Activated naive CD8-positive, alpha-beta T cell treated with anti-CD3 and anti-CD28 coated beads for 36 hours (primary cell): ENCODE measurements at regions not wholly inside any gene's neighbourhood (a gene's known extent, or its start where the extent isn't known, plus 50 kb on each side); places are given as distances from the start of the nearest gene placed in this dataset.

ENCODE experiments used
- DNase-seq: peaks from one replicate; pipeline ENCODE4 v3.0.0; 2021
- H3K27ac Mint-ChIP-seq: one replicate; pipeline ENCODE4 v1.8.0; 2022; ENCODE audit warnings: mild to moderate bottlenecking, moderate library complexity, mixed read lengths
- H3K27me3 Mint-ChIP-seq: one replicate; pipeline ENCODE4 v1.8.0; 2022; ENCODE audit warnings: mild to moderate bottlenecking, mixed read lengths
- H3K36me3 Mint-ChIP-seq: one replicate; pipeline ENCODE4 v1.8.0; 2021; ENCODE audit warnings: mild to moderate bottlenecking, mixed read lengths
- H3K4me1 Mint-ChIP-seq: one replicate; pipeline ENCODE4 v1.8.0; 2021; ENCODE audit warnings: mixed read lengths
- H3K4me3 Mint-ChIP-seq: one replicate; pipeline ENCODE4 v1.8.0; 2022; ENCODE audit warnings: mild to moderate bottlenecking, moderate library complexity, mixed read lengths
- H3K9me3 Mint-ChIP-seq: one replicate; pipeline ENCODE4 v1.8.0; 2022; ENCODE audit warnings: mixed read lengths

GRCh38 chr18:10217211-10217610, 237.2 kb upstream of the APCDD1 start:
- Mint-ChIP-seq H3K27me3 (no peaks in the 10 kb centered on the region), H3K4me1 (no peaks in the 10 kb centered on the region), H3K4me3 (no peak overlapping the region), H3K36me3 (no peaks in the 10 kb centered on the region), H3K27ac (no peak overlapping the region), H3K9me3 (no peaks in the 10 kb centered on the region)
- DNase-seq, result no peak

DNA sequence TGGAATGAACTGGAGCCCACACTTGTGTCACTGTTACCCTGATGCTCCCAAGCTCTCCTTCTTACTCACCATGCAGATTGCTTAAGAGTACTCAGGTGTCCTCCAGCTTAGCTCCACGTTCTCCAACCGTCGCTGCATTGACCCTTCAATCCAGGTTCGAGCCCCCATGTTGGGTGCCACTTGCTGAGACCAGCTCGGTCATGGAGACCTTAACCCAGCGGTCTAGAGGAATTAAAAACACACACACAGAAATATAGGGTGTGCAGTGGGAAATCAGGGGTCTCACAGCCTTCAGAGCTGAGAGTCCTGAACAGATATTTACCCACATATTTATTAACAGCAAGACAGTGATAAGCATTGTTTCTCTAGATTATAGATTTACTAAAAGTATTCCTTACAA, 229.1 kb upstream of the APCDD1 start:
- Mint-ChIP-seq H3K4me1 (no peaks in the 10 kb centered on the region), H3K36me3 (no peaks in the 10 kb centered on the region), H3K27ac (no peak overlapping the region), H3K27me3 (peaks cover 3% of the 10 kb centered on the region), H3K4me3 (no peak overlapping the region), H3K9me3 (peaks cover 4% of the 10 kb centered on the region)
- DNase-seq, result no peak

- H3K4me3 Mint-ChIP-seq, result no peak overlapping the region
- H3K36me3 Mint-ChIP-seq, result no peaks in the 10 kb centered on the region
- no peaks in the 10 kb centered on the region for H3K4me1 Mint-ChIP-seq
- DNase-seq, result no peak
- H3K27me3 Mint-ChIP-seq, result peaks cover 3% of the 10 kb centered on the region
- H3K9me3 Mint-ChIP-seq, result peaks cover 4% of the 10 kb centered on the region
- no peak overlapping the region for H3K27ac Mint-ChIP-seq
Measured at GRCh38 chr18:10226971-10227370, 227.5 kb upstream of the APCDD1 start.

DNA sequence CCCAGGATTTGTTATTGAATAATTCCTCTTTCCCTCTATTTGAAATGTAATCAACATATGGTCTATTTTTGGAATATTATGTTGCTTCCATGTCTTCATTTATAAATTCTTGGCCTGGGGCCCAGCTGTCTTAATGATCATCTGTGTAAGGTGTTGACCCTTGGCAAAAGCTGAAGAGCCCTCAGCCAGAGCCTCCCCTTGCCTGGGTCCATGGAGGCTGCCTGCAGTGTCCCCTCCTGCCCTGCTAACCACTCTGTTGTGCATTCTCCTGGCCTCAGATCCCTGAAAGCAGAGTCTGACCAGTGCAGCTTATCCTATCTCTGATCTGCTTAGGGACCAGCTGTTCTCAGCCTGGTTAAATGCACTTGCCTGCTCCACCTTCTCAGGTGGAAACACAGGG, 226.1 kb upstream of the APCDD1 start:
- Mint-ChIP-seq H3K27me3 (peaks cover 3% of the 10 kb centered on the region), H3K27ac (no peak overlapping the region), H3K9me3 (peaks cover 4% of the 10 kb centered on the region), H3K4me1 (no peaks in the 10 kb centered on the region), H3K36me3 (no peaks in the 10 kb centered on the region), H3K4me3 (no peak overlapping the region)
- no peak for DNase-seq

DNA sequence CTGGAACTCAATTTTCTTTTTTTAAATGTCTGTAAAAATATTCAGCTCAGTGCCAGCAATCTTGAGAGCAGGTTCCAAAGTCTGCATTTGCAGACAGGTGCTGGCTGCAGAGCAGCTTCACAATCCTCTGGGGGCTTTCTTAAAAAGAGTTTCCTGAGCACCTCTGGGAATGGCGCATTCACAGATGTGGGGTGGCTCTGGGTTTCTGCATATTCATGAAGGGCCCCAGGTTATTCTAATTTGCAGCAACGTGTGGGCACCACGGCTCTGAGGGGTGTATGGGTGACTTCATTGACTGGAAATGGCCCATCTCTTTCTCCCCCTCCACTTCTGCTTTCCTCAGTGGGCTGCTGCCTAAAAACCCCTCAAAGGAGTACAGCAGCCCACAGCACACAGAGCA, 225.0 kb upstream of the APCDD1 start:
- no peak overlapping the region for H3K4me3 Mint-ChIP-seq
- H3K4me1 Mint-ChIP-seq, result no peaks in the 10 kb centered on the region
- peaks cover 3% of the 10 kb centered on the region for H3K27me3 Mint-ChIP-seq
- no peaks in the 10 kb centered on the region for H3K36me3 Mint-ChIP-seq
- DNase-seq, result no peak
- peaks cover 4% of the 10 kb centered on the region for H3K9me3 Mint-ChIP-seq
- H3K27ac Mint-ChIP-seq, result no peak overlapping the region

- Mint-ChIP-seq H3K4me3 (no peak overlapping the region), H3K36me3 (no peaks in the 10 kb centered on the region), H3K9me3 (peaks cover 4% of the 10 kb centered on the region), H3K4me1 (no peaks in the 10 kb centered on the region), H3K27me3 (peaks cover 3% of the 10 kb centered on the region), H3K27ac (no peak overlapping the region)
- no peak for DNase-seq
Measured at GRCh38 chr18:10230072-10230471, 224.4 kb upstream of the APCDD1 start.

- no peaks in the 10 kb centered on the region for H3K4me1 Mint-ChIP-seq
- H3K9me3 Mint-ChIP-seq, result no peaks in the 10 kb centered on the region
- H3K27me3 Mint-ChIP-seq, result peaks cover 3% of the 10 kb centered on the region
- no peak overlapping the region for H3K4me3 Mint-ChIP-seq
- no peak overlapping the region for H3K27ac Mint-ChIP-seq
- no peaks in the 10 kb centered on the region for H3K36me3 Mint-ChIP-seq
- DNase-seq, result no peak
Measured at GRCh38 chr18:10231220-10231619, 223.2 kb upstream of the APCDD1 start.

- H3K4me1 Mint-ChIP-seq, result no peaks in the 10 kb centered on the region
- no peaks in the 10 kb centered on the region for H3K9me3 Mint-ChIP-seq
- no peak overlapping the region for H3K27ac Mint-ChIP-seq
- DNase-seq, result no peak
- H3K27me3 Mint-ChIP-seq, result peaks cover 3% of the 10 kb centered on the region
- no peaks in the 10 kb centered on the region for H3K36me3 Mint-ChIP-seq
- H3K4me3 Mint-ChIP-seq, result no peak overlapping the region
Measured at GRCh38 chr18:10232062-10232461, 222.4 kb upstream of the APCDD1 start.

- DNase-seq, result no peak
- no peaks in the 10 kb centered on the region for H3K9me3 Mint-ChIP-seq
- H3K27me3 Mint-ChIP-seq, result peaks cover 3% of the 10 kb centered on the region
Measured at GRCh38 chr18:10233082-10233875, 221.2 kb upstream of the APCDD1 start.

DNA sequence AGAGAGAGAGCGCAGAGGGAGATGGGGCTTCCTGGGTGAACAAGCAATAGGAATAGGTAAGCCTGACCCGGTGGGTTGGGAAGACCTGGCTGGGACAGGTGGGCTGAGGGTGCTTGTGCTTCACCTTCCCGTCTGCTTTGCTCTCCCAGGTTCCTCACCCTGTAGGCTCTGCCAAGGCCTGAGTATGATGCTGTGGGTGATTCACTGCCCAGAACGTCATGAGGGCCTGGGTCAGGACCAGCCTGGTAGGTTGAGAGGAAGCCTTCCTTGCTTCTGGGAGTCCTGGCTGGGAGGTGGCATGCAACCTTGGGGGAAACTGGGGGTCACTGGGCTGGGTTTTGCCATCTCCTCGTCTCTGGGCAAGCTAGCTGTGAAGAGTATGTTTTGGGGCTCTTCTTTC, 220.2 kb upstream of the APCDD1 start:
- Mint-ChIP-seq H3K4me1 (no peaks in the 10 kb centered on the region), H3K36me3 (no peaks in the 10 kb centered on the region), H3K4me3 (no peak overlapping the region), H3K27ac (no peak overlapping the region), H3K9me3 (no peaks in the 10 kb centered on the region), H3K27me3 (no peaks in the 10 kb centered on the region)
- DNase-seq, result no peak

More at GRCh38 chr18:10233082-10233875, 221.2 kb upstream of the APCDD1 start:
- H3K27ac Mint-ChIP-seq, result no peak overlapping the region
- no peaks in the 10 kb centered on the region for H3K4me1 Mint-ChIP-seq
- no peaks in the 10 kb centered on the region for H3K36me3 Mint-ChIP-seq
- no peak overlapping the region for H3K4me3 Mint-ChIP-seq

DNA sequence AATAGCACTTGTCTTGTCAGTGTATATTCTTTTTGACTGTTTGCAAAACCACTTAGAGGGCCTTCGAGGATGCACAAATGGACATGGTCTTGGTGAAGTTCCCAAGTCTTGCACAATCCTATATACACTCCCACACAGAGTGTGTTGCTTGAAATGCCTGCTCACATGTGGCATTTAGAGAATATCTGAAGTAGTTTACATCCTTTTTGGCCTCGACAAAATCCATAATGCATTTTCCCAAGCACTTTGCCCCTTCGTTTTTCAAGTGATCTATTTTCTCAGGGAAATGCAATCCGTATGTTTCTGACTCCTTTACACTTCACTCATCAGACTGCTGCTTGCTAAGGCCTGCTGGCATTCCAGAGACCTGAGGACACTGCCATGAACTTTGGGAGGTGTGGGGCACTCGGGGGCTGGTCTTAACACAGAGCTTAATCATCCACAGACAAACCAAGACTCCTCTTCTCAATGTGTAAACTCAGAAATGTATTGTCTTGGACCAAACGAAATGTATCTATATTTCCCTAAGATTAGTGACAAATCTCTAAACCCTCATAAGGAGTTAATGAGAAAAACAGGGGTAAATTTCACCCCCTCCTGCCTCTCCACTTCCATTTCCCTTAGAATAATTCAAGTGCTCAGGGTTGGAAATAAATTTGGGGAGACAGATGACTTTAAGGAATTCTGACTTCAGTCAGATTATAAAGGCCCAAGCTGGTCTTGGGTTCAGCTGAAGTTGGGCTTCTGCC, 219.3 kb upstream of the APCDD1 start:
- Mint-ChIP-seq H3K9me3 (no peaks in the 10 kb centered on the region), H3K36me3 (no peaks in the 10 kb centered on the region), H3K27ac (no peak overlapping the region), H3K27me3 (no peaks in the 10 kb centered on the region), H3K4me1 (no peaks in the 10 kb centered on the region), H3K4me3 (no peak overlapping the region)
- no peak for DNase-seq

DNA sequence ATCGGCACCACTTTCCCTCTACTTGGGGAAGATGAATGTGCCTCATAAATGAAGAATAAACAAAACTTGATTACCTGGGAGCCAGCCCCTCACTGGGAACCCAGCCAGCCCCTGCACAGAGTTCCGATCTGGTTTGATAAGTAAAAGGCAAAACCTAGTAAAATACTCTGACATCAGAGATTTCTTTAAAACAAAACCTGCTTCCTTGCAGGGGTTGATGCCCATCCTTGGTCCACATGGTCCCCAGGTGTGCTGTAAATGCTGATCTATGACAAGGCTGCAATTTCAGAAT, 218.8 kb upstream of the APCDD1 start:
- Mint-ChIP-seq H3K36me3 (no peaks in the 10 kb centered on the region), H3K27ac (no peak overlapping the region), H3K4me1 (no peaks in the 10 kb centered on the region), H3K27me3 (no peaks in the 10 kb centered on the region), H3K9me3 (no peaks in the 10 kb centered on the region), H3K4me3 (no peak overlapping the region)
- no peak for DNase-seq

DNA sequence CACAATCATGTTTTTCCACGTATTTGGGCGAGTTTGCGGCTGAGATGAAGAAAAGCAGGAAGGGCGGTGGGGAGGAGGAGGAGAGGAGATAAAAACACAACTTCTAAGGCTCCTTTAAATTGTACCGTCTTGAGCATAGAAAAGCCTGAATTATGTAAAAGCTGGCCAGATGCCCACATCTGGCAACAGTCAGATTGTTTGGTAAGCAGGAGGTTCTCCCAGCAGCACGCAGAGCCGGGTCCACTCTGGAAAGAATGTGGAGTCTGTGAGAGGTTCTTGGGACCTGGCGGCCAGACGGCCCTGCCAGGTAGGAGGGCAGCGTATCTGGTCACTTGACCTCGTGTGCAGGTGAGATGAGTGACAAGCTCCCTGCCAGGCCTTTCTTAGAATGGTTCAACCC, 215.3 kb upstream of the APCDD1 start:
- DNase-seq, result no peak
- Mint-ChIP-seq H3K9me3 (no peaks in the 10 kb centered on the region), H3K27ac (no peak overlapping the region), H3K4me1 (no peaks in the 10 kb centered on the region), H3K36me3 (no peaks in the 10 kb centered on the region), H3K27me3 (no peaks in the 10 kb centered on the region), H3K4me3 (no peak overlapping the region)

- DNase-seq, result no peak
- H3K36me3 Mint-ChIP-seq, result no peaks in the 10 kb centered on the region
- H3K4me1 Mint-ChIP-seq, result no peaks in the 10 kb centered on the region
- no peak overlapping the region for H3K27ac Mint-ChIP-seq
- H3K27me3 Mint-ChIP-seq, result no peaks in the 10 kb centered on the region
- no peaks in the 10 kb centered on the region for H3K9me3 Mint-ChIP-seq
- H3K4me3 Mint-ChIP-seq, result no peak overlapping the region
Measured at GRCh38 chr18:10239991-10240634, 214.3 kb upstream of the APCDD1 start.

DNA sequence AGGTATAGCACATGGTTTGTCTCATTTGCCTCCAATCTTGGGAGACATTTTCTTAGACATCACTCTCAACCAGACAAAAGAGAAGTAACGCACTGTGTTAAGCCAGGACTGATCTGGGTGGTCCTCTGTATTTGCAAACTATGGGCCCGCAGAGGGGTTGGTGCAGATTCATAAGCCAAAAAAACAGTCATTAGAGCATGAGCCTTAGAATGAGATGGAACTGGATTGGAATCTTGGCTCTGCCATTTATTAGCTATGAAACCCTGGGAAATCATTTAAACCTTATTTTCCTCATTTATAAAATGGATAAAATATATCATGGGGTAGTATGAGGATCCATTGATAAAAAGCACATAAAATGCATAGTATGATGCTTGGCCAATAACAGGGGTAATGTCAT, 213.5 kb upstream of the APCDD1 start:
- Mint-ChIP-seq H3K4me1 (no peaks in the 10 kb centered on the region), H3K4me3 (no peak overlapping the region), H3K9me3 (no peaks in the 10 kb centered on the region), H3K27ac (no peak overlapping the region), H3K27me3 (no peaks in the 10 kb centered on the region), H3K36me3 (no peaks in the 10 kb centered on the region)
- DNase-seq, result no peak

- H3K27ac Mint-ChIP-seq, result no peak overlapping the region
- H3K36me3 Mint-ChIP-seq, result no peaks in the 10 kb centered on the region
- DNase-seq, result no peak
- no peaks in the 10 kb centered on the region for H3K27me3 Mint-ChIP-seq
- no peak overlapping the region for H3K4me3 Mint-ChIP-seq
- no peaks in the 10 kb centered on the region for H3K9me3 Mint-ChIP-seq
- H3K4me1 Mint-ChIP-seq, result no peaks in the 10 kb centered on the region
Measured at GRCh38 chr18:10241579-10241978, 212.9 kb upstream of the APCDD1 start.
